HepG2 (cell line): ENCODE measurements at regions not wholly inside any gene's neighbourhood (a gene's known extent, or its start where the extent isn't known, plus 50 kb on each side); places are given as distances from the start of the nearest gene placed in this dataset.

Experiments
- ARID5B ChIP-seq: IDR thresholded peaks from 2 replicates; pipeline ENCODE4 v1.4.0; 2020; ENCODE audit warnings: mild to moderate bottlenecking, missing genetic modification reagents
- ATF4 ChIP-seq, 2 experiments: fragments of 450-650 bp in 1 of 2; sonication (generic) in 1 of 2; formaldehyde crosslinking; IDR thresholded peaks; 2 replicates each; pipeline versions ENCODE4 v1.5.0 to v1.8.0; 2020 to 2022; ENCODE audit warnings: mild to moderate bottlenecking in 1 of 2, missing genetic modification reagents in 1 of 2
- ERF ChIP-seq: IDR thresholded peaks from 2 replicates; pipeline ENCODE4 v1.6.1; 2018; ENCODE audit warnings: missing biosample characterization, missing genetic modification reagents
- FOSL1 ChIP-seq: sonication (generic); formaldehyde crosslinking; IDR thresholded peaks from 2 replicates; pipeline ENCODE4 v1.9.0; 2021; ENCODE audit warnings: missing genetic modification reagents, borderline replicate concordance
- HIC2 ChIP-seq: sonication (generic); formaldehyde crosslinking; IDR thresholded peaks from 2 replicates; pipeline ENCODE4 v1.9.0; 2022; ENCODE audit warnings: low read depth, missing genetic modification reagents
- IRX3 ChIP-seq: sonication (generic); formaldehyde crosslinking; IDR thresholded peaks from 2 replicates; pipeline ENCODE4 v1.8.1; 2023; ENCODE audit warnings: mild to moderate bottlenecking, low read depth, missing genetic modification reagents, borderline replicate concordance
- KLF6 ChIP-seq: IDR thresholded peaks from 2 replicates; pipeline ENCODE4 v1.8.0; 2016; ENCODE audit warnings: missing biosample characterization, missing genetic modification reagents
- LRRFIP1 ChIP-seq: sonication (generic); formaldehyde crosslinking; conservative IDR thresholded peaks from 2 replicates; pipeline ENCODE4 v1.4.0; 2020; ENCODE audit warnings: missing genetic modification reagents
- MEIS2 ChIP-seq: sonication (generic); formaldehyde crosslinking; IDR thresholded peaks from 2 replicates; pipeline ENCODE4 v1.9.0; 2021; ENCODE audit warnings: mild to moderate bottlenecking, missing genetic modification reagents
- MIXL1 ChIP-seq: IDR thresholded peaks from 2 replicates; pipeline ENCODE4 v1.6.1; 2016
- NFE2L2 ChIP-seq: fragments of 150-350 bp; IDR thresholded peaks from 2 replicates; pipeline ENCODE4 v1.6.1; 2014; ENCODE audit warnings: low read length
- SKI ChIP-seq: fragments of 450-650 bp; IDR thresholded peaks from one replicate; pipeline ENCODE4 v1.6.1; 2018; ENCODE audit warnings: mild to moderate bottlenecking; ENCODE audit not compliant: partially characterized antibody
- TBX2 ChIP-seq: sonication (generic); formaldehyde crosslinking; IDR thresholded peaks from 2 replicates; pipeline ENCODE4 v1.5.0; 2020; ENCODE audit warnings: missing genetic modification reagents, mild to moderate bottlenecking, borderline replicate concordance
- TF ChIP-seq, protein P1 (sequence below): IDR thresholded peaks from 2 replicates; pipeline ENCODE4 v1.6.1; 2016; ENCODE audit warnings: missing compliant biosample characterization, missing genetic modification reagents, borderline replicate concordance
- TF ChIP-seq, protein P2 (sequence below): sonication (generic); formaldehyde crosslinking; IDR thresholded peaks from 2 replicates; pipeline ENCODE4 v1.4.0; 2020; ENCODE audit warnings: missing genetic modification reagents

- TF ChIP-seq ATF4 (CRISPR knock-in tag; IDR thresholded peaks at IDR 0.05) = peak in 1 of 2 experiments; percentile 83; a peak in 2 of 4 replicates
- TF ChIP-seq IRX3 = no peak
- peak; percentile 93 for TF ChIP-seq MIXL1 (CRISPR knock-in tag)
- peak; percentile 66 for TF ChIP-seq SKI
- peak; percentile 95 for TF ChIP-seq HIC2 (CRISPR knock-in tag)
- TF ChIP-seq TBX2 (CRISPR knock-in tag) = peak; percentile 34; the same call in 1 of the 2 replicates
- TF ChIP-seq, protein P1, sequence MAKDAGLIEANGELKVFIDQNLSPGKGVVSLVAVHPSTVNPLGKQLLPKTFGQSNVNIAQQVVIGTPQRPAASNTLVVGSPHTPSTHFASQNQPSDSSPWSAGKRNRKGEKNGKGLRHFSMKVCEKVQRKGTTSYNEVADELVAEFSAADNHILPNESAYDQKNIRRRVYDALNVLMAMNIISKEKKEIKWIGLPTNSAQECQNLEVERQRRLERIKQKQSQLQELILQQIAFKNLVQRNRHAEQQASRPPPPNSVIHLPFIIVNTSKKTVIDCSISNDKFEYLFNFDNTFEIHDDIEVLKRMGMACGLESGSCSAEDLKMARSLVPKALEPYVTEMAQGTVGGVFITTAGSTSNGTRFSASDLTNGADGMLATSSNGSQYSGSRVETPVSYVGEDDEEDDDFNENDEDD (CRISPR knock-in tag) = peak; percentile 28; the same call in 1 of the 2 replicates
- TF ChIP-seq ERF (CRISPR knock-in tag) = peak; percentile 77
- TF ChIP-seq LRRFIP1 = no peak
- TF ChIP-seq ARID5B (CRISPR knock-in tag) = peak; percentile 97
- peak; percentile 98 for TF ChIP-seq FOSL1 (CRISPR knock-in tag)
- peak; percentile 77 for TF ChIP-seq KLF6 (CRISPR knock-in tag)
- TF ChIP-seq, protein P2, sequence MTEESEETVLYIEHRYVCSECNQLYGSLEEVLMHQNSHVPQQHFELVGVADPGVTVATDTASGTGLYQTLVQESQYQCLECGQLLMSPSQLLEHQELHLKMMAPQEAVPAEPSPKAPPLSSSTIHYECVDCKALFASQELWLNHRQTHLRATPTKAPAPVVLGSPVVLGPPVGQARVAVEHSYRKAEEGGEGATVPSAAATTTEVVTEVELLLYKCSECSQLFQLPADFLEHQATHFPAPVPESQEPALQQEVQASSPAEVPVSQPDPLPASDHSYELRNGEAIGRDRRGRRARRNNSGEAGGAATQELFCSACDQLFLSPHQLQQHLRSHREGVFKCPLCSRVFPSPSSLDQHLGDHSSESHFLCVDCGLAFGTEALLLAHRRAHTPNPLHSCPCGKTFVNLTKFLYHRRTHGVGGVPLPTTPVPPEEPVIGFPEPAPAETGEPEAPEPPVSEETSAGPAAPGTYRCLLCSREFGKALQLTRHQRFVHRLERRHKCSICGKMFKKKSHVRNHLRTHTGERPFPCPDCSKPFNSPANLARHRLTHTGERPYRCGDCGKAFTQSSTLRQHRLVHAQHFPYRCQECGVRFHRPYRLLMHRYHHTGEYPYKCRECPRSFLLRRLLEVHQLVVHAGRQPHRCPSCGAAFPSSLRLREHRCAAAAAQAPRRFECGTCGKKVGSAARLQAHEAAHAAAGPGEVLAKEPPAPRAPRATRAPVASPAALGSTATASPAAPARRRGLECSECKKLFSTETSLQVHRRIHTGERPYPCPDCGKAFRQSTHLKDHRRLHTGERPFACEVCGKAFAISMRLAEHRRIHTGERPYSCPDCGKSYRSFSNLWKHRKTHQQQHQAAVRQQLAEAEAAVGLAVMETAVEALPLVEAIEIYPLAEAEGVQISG (CRISPR knock-in tag) = peak; percentile 60
- TF ChIP-seq NFE2L2 = peak; percentile 78
- TF ChIP-seq MEIS2 (CRISPR knock-in tag) = peak; percentile 84
Observed at GRCh38 chr7:32670110-32671025, 175.1 kb downstream of the AVL9 start (continued).
